ENCODE measurements at regions not wholly inside any gene's neighbourhood (a gene's known extent, or its start where the extent isn't known, plus 50 kb on each side); places are given as distances from the start of the nearest gene placed in this dataset.

- TF ChIP-seq CTCF (conservative IDR thresholded peaks at IDR 0.05; ENCODE audit: low read length) (no peak), EZH2phosphoT487 (IDR thresholded peaks at IDR 0.05; ENCODE audit: borderline replicate concordance) (no peak)
These were observed 322.1 kb downstream of the TLL1 start for GRCh38 chr4:166195101-166195500.
